Right lobe of liver (tissue), 6 donors: ENCODE measurements at regions not wholly inside any gene's neighbourhood (a gene's known extent, or its start where the extent isn't known, plus 50 kb on each side); places are given as distances from the start of the nearest gene placed in this dataset.

Experiments
- ATAC-seq, 4 donors: fragments of 200-7000 bp; cut with Tn5 transposase; one replicate each; pipeline ENCODE4 v1.9.1; 2020; ENCODE audit warnings: mild to moderate bottlenecking in 4 of 4, moderate library complexity in 4 of 4
- DNase-seq, 3 donors: peaks; one replicate each; pipeline ENCODE4 v3.0.0-alpha.2; 2020
- H3K27ac ChIP-seq, 3 donors: fragments of 200-600 bp; one replicate each; pipeline ENCODE4 v1.8.0; 2022
- H3K27me3 ChIP-seq, 2 donors: fragments of 200-600 bp; one replicate each; pipeline ENCODE4 v1.8.0; 2022
- H3K36me3 ChIP-seq, 4 donors: fragments of 200-600 bp; sonication (generic) in 1 of 4; one replicate each; pipeline versions ENCODE4 v1.5.1 to v1.8.0; 2017 to 2022; ENCODE audit warnings: control low read depth in 1 of 4
- H3K4me1 ChIP-seq, 4 donors: fragments of 200-600 bp; sonication (generic) in 1 of 4; one replicate each; pipeline versions ENCODE4 v1.5.1 to v1.8.0; 2017 to 2022; ENCODE audit warnings: control low read depth in 1 of 4
- H3K4me3 ChIP-seq, 3 donors: fragments of 200-600 bp; one replicate each; pipeline ENCODE4 v1.8.0; 2022
- H3K9me3 ChIP-seq, 4 donors: fragments of 200-600 bp; sonication (generic) in 1 of 4; one replicate each; pipeline versions ENCODE4 v1.5.1 to v1.8.0; 2017 to 2022; ENCODE audit warnings: control low read depth in 1 of 4
- POLR2A ChIP-seq: fragments of 450-650 bp; IDR thresholded peaks from one replicate; pipeline ENCODE4 v1.6.1; 2017; ENCODE audit warnings: antibody characterized with exemption, mild to moderate bottlenecking
- WGBS: methylation state at CpG from one replicate; pipeline ENCODE4 v1.1.6; 2018; ENCODE audit warnings: low coverage, low lambda C conversion rate; ENCODE audit not compliant: insufficient coverage; ENCODE audit errors: missing lambda C conversion rate; 5-methylcytosine and 5-hydroxymethylcytosine counted together
- intact Hi-C, 2 donors: fragments of 100-400 bp; cut with DNase I; formaldehyde crosslinking; loops; one replicate each; pipeline versions ENCODE4 v1.11.2 to v1.14.1; 2022
- TF ChIP-seq, protein P1 (sequence below), 4 donors: fragments of 200-600 bp in 3 of 4; fragments of 450-650 bp in 1 of 4; IDR thresholded peaks; one replicate each; pipeline versions ENCODE4 v1.5.1 to v1.8.0; 2016 to 2022; ENCODE audit warnings: antibody characterized with exemption in 4 of 4, mild to moderate bottlenecking in 2 of 4
- donor health status: DM: no; HTN: yes; CAD: no.
- donor health status: DM: no; HTN: no; CAD: no.
- donor health status: DM: no; HTN: no; CAD: no.
- donor health status: DM: no; HTN: yes; CAD: no.
- donor health status: DM: no; HTN: yes; CAD: no.

DNA sequence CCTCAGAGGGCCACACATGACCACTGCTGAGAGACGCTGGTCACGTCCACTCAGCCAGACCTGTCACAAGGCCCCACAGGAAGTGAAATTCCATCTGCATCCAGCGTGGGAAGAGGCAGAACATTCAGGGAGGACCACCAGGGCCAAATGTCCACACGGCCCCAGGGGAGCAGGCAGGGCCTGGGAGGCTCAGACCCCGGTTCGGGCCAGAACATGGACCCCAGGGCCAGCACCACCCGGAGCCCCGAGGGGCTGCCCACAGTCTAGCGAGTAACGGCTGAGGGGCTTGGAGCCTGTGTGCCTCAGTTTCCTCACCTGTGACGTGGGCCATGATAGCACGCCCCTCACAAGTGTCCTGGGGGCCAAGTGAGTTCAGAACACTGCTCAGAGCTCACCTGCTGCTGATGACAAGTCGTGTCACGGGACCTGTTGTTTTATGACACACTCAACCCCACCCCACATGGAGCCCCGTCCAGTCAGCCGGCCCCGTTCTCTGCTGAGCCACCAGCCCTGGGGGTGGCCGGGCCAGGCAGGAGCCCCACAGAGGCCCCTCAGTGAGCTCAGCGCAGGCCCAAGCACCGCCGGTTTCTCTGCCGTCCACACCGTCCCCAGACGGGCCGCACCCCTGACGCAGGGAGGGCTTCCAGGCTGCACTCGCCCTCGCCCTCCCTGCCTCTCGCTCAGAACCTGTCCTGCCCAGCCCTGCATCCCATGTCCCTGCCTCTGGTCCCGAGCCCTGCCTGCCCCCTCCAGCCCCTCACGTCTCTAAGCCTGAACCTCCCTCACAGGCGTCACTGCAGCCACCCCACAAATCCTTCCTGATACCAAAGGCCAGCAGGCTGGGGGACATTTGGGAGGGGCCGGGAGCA is 79.5 kb upstream of the GALNT9 start:
- Histone ChIP-seq H3K27me3 (no peaks in the 10 kb centered on the region), H3K4me1 (no peaks in the 10 kb centered on the region), H3K36me3 (no peaks in the 10 kb centered on the region), H3K27ac (no peak overlapping the region), H3K4me3 (no peak overlapping the region), H3K9me3 (no peaks in the 10 kb centered on the region)
- DNase-seq (no peak), ATAC-seq (no peak)
- WGBS, result 69% methylated on average over 14 of the region's 33 CpGs
- intact Hi-C loops, result loop anchor here in 1 of 2 donors (10.0 kb wide), 1 partner anchor 254 kb away; no protein-coding TSS in a partner anchor
- no peak for TF ChIP-seq POLR2A
- TF ChIP-seq, protein P1, sequence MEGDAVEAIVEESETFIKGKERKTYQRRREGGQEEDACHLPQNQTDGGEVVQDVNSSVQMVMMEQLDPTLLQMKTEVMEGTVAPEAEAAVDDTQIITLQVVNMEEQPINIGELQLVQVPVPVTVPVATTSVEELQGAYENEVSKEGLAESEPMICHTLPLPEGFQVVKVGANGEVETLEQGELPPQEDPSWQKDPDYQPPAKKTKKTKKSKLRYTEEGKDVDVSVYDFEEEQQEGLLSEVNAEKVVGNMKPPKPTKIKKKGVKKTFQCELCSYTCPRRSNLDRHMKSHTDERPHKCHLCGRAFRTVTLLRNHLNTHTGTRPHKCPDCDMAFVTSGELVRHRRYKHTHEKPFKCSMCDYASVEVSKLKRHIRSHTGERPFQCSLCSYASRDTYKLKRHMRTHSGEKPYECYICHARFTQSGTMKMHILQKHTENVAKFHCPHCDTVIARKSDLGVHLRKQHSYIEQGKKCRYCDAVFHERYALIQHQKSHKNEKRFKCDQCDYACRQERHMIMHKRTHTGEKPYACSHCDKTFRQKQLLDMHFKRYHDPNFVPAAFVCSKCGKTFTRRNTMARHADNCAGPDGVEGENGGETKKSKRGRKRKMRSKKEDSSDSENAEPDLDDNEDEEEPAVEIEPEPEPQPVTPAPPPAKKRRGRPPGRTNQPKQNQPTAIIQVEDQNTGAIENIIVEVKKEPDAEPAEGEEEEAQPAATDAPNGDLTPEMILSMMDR (IDR thresholded peaks at IDR 0.05), result no peak

DNA sequence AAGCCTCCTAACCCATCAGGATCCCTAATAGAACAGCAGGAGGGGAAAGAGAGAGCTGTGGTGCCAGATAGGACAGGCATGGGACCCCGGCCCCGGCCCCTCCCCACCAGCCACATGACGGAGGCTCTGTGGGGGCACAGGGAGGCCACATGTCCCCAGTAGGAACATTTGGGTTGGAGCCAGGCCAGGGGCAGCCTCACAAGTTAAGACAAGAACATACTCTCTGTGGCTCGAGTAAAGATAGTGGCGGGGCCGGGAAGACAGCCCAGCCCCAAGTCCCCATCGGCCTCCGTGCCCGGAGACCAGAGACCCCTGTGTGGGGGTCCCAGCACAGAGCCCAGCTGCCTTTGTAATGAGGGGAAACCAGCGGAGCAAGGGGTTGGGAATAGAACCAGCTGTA is 78.6 kb upstream of the GALNT9 start:
- Histone ChIP-seq H3K4me1 (no peaks in the 10 kb centered on the region), H3K27ac (no peak overlapping the region), H3K36me3 (no peaks in the 10 kb centered on the region), H3K9me3 (no peaks in the 10 kb centered on the region), H3K4me3 (no peak overlapping the region), H3K27me3 (no peaks in the 10 kb centered on the region)
- intact Hi-C loops, result loop anchor here in 1 of 2 donors (10.0 kb wide), 1 partner anchor 253 kb away; no protein-coding TSS in a partner anchor
- 61% methylated on average over 10 of the region's 10 CpGs for WGBS
- no peak for ATAC-seq
- DNase-seq, result no peak
- TF ChIP-seq, protein P1 (IDR thresholded peaks at IDR 0.05), result no peak
- TF ChIP-seq POLR2A, result no peak

DNA sequence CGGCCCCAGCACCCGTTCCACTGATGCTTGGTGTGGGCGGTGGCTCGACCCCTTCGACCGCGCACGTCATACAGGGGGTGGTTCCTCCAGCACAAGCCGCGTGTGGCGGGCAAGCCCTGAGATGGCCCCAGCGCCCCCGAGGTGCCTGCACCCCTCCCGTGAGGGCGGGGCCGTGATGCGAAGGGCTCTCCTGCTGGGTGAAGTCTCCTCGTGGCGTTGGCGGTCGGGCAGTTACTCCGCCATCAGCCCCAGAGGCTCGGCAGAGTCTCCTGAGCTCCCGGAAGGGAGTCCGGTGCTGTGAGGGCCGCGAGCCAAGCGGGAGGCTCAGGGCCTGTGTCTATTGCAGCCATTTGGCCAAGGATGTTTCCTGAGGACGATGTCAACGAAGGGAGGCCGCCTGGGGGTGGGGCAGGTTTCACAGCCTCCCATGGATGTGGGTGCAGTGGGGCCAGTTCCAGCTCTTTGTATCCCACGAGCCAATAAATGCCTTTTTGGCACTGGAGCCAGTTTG is 78.1 kb upstream of the GALNT9 start:
- no peak for TF ChIP-seq POLR2A
- TF ChIP-seq, protein P1 (IDR thresholded peaks at IDR 0.05), result no peak
- Histone ChIP-seq H3K27ac (no peak overlapping the region), H3K9me3 (no peaks in the 10 kb centered on the region), H3K4me3 (no peak overlapping the region), H3K4me1 (no peaks in the 10 kb centered on the region), H3K36me3 (no peaks in the 10 kb centered on the region), H3K27me3 (no peaks in the 10 kb centered on the region)
- ATAC-seq (no peak), DNase-seq (no peak)
- intact Hi-C loops, result loop anchor here in 1 of 2 donors (10.0 kb wide), 1 partner anchor 253 kb away; no protein-coding TSS in a partner anchor
- WGBS, result 60% methylated on average over 8 of the region's 32 CpGs

DNA sequence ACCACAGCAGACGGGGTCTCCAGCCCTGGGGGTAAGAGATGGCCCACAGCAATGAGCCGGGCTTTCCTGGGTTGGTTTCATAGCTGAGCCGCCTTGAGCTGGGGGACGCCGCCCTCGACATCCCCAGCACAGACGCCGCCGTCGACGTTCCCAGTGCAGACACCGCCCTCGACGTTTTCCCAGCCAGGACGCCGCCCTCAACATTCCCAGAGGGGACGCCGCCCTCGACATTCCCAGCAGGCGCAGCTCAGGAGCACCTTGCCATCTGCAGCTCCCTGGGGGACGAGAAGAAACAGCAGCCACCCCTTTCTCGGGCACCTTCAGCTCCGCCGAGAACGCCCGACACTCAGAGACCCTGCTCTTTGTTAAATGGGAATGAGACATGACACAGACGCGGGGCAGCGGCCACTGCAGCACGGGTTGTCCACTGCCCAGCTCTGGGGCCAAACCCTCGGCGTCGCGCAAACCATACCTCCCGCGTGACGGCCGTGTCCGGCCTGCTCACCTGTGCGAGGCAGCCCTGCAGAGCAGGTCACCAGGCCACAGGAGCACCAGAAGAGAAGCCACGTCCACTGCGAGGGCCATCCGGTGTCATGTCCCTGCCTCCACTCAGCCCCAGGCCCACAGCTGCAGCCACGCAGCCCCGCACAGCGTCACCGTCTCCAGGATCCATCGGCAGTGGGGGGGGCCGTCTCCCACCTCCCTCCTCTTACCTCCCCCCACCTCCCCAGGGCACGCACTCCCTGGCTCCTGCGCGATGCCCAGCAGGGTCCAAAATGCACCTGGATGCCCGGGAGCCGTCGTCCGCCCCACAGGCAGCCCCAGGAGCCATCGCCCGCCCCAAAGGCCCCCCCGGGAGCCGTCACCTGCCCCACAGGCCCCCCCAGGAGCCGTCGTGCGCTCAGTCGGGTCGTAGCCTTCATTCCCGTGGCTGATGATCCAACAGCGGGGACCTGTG is 77.4 kb upstream of the GALNT9 start:
- TF ChIP-seq, protein P1 (IDR thresholded peaks at IDR 0.05), result no peak
- TF ChIP-seq POLR2A, result no peak
- WGBS, result 64% methylated on average over 18 of the region's 67 CpGs
- H3K36me3 ChIP-seq, result no peaks in the 10 kb centered on the region
- no peaks in the 10 kb centered on the region for H3K9me3 ChIP-seq
- H3K4me3 ChIP-seq, result no peak overlapping the region
- intact Hi-C loops, result loop anchor here in 1 of 2 donors (10.0 kb wide), 1 partner anchor 252 kb away; no protein-coding TSS in a partner anchor
- H3K27ac ChIP-seq, result no peak overlapping the region
- H3K4me1 ChIP-seq, result no peaks in the 10 kb centered on the region
- no peaks in the 10 kb centered on the region for H3K27me3 ChIP-seq
- ATAC-seq (no peak), DNase-seq (peak in 1 of 3 donors; percentile 47)
